Heart left ventricle (tissue), 16 donors: ENCODE measurements at regions not wholly inside any gene's neighbourhood (a gene's known extent, or its start where the extent isn't known, plus 50 kb on each side); places are given as distances from the start of the nearest gene placed in this dataset.

Source experiments
- ATAC-seq, 4 donors: fragments of 200-7000 bp; cut with Tn5 transposase; one replicate each; pipeline ENCODE4 v1.9.1; 2020 to 2022; ENCODE audit warnings: moderate library complexity in 4 of 4, mild to moderate bottlenecking in 3 of 4, moderate number of reproducible peaks in 1 of 4
- DNase-seq, 5 donors: peaks; one replicate each; pipeline ENCODE4 v3.0.0-alpha.2; 2020
- H3K27ac ChIP-seq, 12 donors: fragments of 200-600 bp; sonication (generic) in 4 of 12; one replicate each; pipeline versions ENCODE4 v1.5.0 to v1.8.0; 2016 to 2022; ENCODE audit warnings: mild to moderate bottlenecking in 2 of 12
- H3K27me3 ChIP-seq, 9 donors: fragments of 200-600 bp; sonication (generic) in 2 of 9; one replicate each; pipeline versions ENCODE4 v1.5.1 to v1.8.0; 2016 to 2022; ENCODE audit warnings: mild to moderate bottlenecking in 3 of 9
- H3K36me3 ChIP-seq, 9 donors: fragments of 200-600 bp; sonication (generic) in 2 of 9; one replicate each; pipeline versions ENCODE4 v1.5.0 to v1.8.0; 2018 to 2022; ENCODE audit warnings: mild to moderate bottlenecking in 2 of 9
- H3K4me1 ChIP-seq, 12 donors: fragments of 200-600 bp; sonication (generic) in 4 of 12; one replicate each; pipeline versions ENCODE4 v1.5.0 to v1.8.0; 2016 to 2022; ENCODE audit warnings: mild to moderate bottlenecking in 3 of 12
- H3K4me3 ChIP-seq, 12 donors: fragments of 200-600 bp; sonication (generic) in 4 of 12; one replicate each; pipeline versions ENCODE4 v1.5.0 to v1.8.0; 2017 to 2022; ENCODE audit warnings: mild to moderate bottlenecking in 9 of 12, moderate library complexity in 4 of 12
- H3K9me3 ChIP-seq, 12 donors: fragments of 200-600 bp; sonication (generic) in 4 of 12; one replicate each; pipeline versions ENCODE4 v1.5.0 to v1.8.0; 2016 to 2022; ENCODE audit warnings: mild to moderate bottlenecking in 1 of 12
- CTCF ChIP-seq, 12 donors: fragments of 200-600 bp; sonication (generic) in 4 of 12; IDR thresholded peaks; one replicate each; pipeline versions ENCODE4 v1.5.0 to v1.8.0; 2018 to 2022; ENCODE audit warnings: antibody characterized with exemption in 12 of 12, mild to moderate bottlenecking in 5 of 12
- POLR2A ChIP-seq, 2 donors: fragments of 450-650 bp; IDR thresholded peaks; one replicate each; pipeline ENCODE4 v1.6.1; 2017; ENCODE audit warnings: antibody characterized with exemption in 2 of 2, mild to moderate bottlenecking in 2 of 2, moderate library complexity in 2 of 2
- WGBS, 4 donors: extraction: QIAGEN DNeasy Blood & Tissue Kit in 2 of 4; methylation state at CpG; one replicate each; pipeline versions ENCODE4 v1.1.5 to v1.1.7; 2013 to 2018; 5-methylcytosine and 5-hydroxymethylcytosine counted together
- intact Hi-C, 10 donors: fragments of 100-400 bp; cut with DNase I; formaldehyde crosslinking; loops; one replicate each; pipeline versions ENCODE4 v1.11.1 to v1.14.2; 2022
- donor health status: ischemic (EF 13 %, LVEDD 7.1; RV severe dilation, severe dysfunction).
- donor health status: healthy with polysubstance abuse.
- donor health status: DM: no; HTN: yes; CAD: no.
- donor health status: DM: no; HTN: no; CAD: no.
- donor health status: ischemic (EF 25% LVEDD 6.9; RV normal size, moderate dysfunction).
- donor health status: ischemic (EF 25% LVEDD 5.7; RV mildly dilated, moderate dysfunction).
- donor health status: healthy.
- donor health status: DM: yes; HTN: yes; CAD: no.
- donor health status: ischemic (EF 35%, LVEDD 5.7; RV mildly dilated, moderate dysfunction).
- donor health status: nonischemic (EF 11% LVEDD 7.7; RV severe dilation, severe dysfunction).
- donor health status: DM: yes; HTN: yes; CAD: no.
- donor health status: PGD.
- donor health status: ischemic (EF 29% LVEDD 5.4; RV normal size, mild dysfunction).
- donor health status: nonischemic (EF 23%, LVEDD 6.1; RV moderate dilation, normal function).

GRCh38 chr5:169467041-169467771 lies 116.4 kb upstream of the SPDL1 start:
- intact Hi-C loops = no loop called here
- Histone ChIP-seq H3K36me3 (no peaks in the 10 kb centered on the region), H3K4me1 (no peaks in the 10 kb centered on the region), H3K27ac (no peak overlapping the region), H3K9me3 (peaks cover 0 to 7% (median 0%) of the 10 kb centered on the region in 12 donors), H3K27me3 (peaks cover 0 to under 1% (median 0%) of the 10 kb centered on the region in 9 donors), H3K4me3 (no peak overlapping the region)
- WGBS, 4 donors = 42 to 56% (median 54%) methylated on average over 5 of the region's 5 CpGs
- ATAC-seq (no peak), DNase-seq (no peak)
- no peak for TF ChIP-seq CTCF (IDR thresholded peaks at IDR 0.05)
- no peak for TF ChIP-seq POLR2A (IDR thresholded peaks at IDR 0.05)

GRCh38 chr5:169460896-169461295 lies 122.7 kb upstream of the SPDL1 start:
- TF ChIP-seq CTCF (IDR thresholded peaks at IDR 0.05) = no peak
- TF ChIP-seq POLR2A (IDR thresholded peaks at IDR 0.05) = no peak
- Histone ChIP-seq H3K36me3 (no peaks in the 10 kb centered on the region), H3K4me1 (no peaks in the 10 kb centered on the region), H3K27me3 (peaks cover 0 to 10% (median 0%) of the 10 kb centered on the region in 9 donors), H3K9me3 (peaks cover 0 to under 1% (median 0%) of the 10 kb centered on the region in 12 donors), H3K4me3 (no peak overlapping the region), H3K27ac (no peak overlapping the region)
- ATAC-seq (no peak), DNase-seq (no peak)
- WGBS, 4 donors = 86 to 90% (median 89%) methylated on average over 6 of the region's 6 CpGs
- intact Hi-C loops = no loop called here

- Histone ChIP-seq H3K27ac (no peak overlapping the region), H3K27me3 (peaks cover 0 to 10% (median 0%) of the 10 kb centered on the region in 9 donors), H3K36me3 (no peaks in the 10 kb centered on the region), H3K9me3 (no peaks in the 10 kb centered on the region), H3K4me3 (no peak overlapping the region), H3K4me1 (no peaks in the 10 kb centered on the region)
- intact Hi-C loops = no loop called here
- ATAC-seq (no peak), DNase-seq (no peak)
- WGBS, 4 donors = 72 to 83% (median 75%) methylated on average over 1 of the region's 1 CpG
- no peak for TF ChIP-seq CTCF (IDR thresholded peaks at IDR 0.05)
- TF ChIP-seq POLR2A (IDR thresholded peaks at IDR 0.05) = no peak
Measured at GRCh38 chr5:169460123-169460522, 123.5 kb upstream of the SPDL1 start.

GRCh38 chr5:169458221-169458620 lies 125.4 kb upstream of the SPDL1 start:
- 30 to 41% (median 37%) methylated on average over 5 of the region's 5 CpGs for WGBS, 4 donors

More at GRCh38 chr5:169458221-169458620, 125.4 kb upstream of the SPDL1 start:
- TF ChIP-seq CTCF (IDR thresholded peaks at IDR 0.05) = no peak
- no peak for TF ChIP-seq POLR2A (IDR thresholded peaks at IDR 0.05)
- intact Hi-C loops = no loop called here
- Histone ChIP-seq H3K9me3 (peaks cover 0 to 4% (median 0%) of the 10 kb centered on the region in 12 donors), H3K4me3 (no peak overlapping the region), H3K27ac (no peak overlapping the region), H3K27me3 (peaks cover 0 to 10% (median 0%) of the 10 kb centered on the region in 9 donors), H3K4me1 (no peaks in the 10 kb centered on the region), H3K36me3 (no peaks in the 10 kb centered on the region)
- ATAC-seq (no peak), DNase-seq (no peak)
